Prostate gland (tissue), 2 donors: ENCODE measurements at regions not wholly inside any gene's neighbourhood (a gene's known extent, or its start where the extent isn't known, plus 50 kb on each side); places are given as distances from the start of the nearest gene placed in this dataset.

Experiments
- CTCF ChIP-seq, 4 experiments: fragments of 200-600 bp in 2 of 4; fragments of 450-650 bp in 2 of 4; sonication (generic) in 2 of 4; IDR thresholded peaks; 1 replicate in 3 of 4; 2 replicates in 1 of 4; pipeline ENCODE4 v1.5.1; 2016 to 2019; ENCODE audit warnings: antibody characterized with exemption in 4 of 4, mild to moderate bottlenecking in 2 of 4, moderate library complexity in 2 of 4
- POLR2A ChIP-seq: fragments of 450-650 bp; IDR thresholded peaks from one replicate; pipeline ENCODE4 v1.6.1; 2016; ENCODE audit warnings: antibody characterized with exemption, mild to moderate bottlenecking

DNA sequence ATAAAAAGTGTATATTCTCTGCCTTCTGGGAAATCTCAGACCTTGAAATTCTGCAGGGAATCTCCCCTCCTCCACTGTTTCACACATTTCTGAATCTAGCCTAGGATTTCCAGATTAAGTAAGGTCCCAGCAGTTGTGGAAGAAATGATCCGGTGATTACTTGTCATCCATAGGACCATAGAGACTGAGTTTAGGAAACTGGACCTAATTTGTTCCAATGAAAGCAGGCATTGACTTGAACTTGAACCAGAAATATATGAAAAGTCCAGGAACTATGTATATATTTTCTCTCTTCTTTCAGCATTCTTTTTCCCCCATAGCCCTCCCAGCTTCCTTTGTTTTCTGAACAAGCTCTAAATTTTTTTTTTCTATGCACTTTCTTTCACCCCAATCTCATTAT lies 149.5 kb upstream of the SPAG17 start:
- no peak for TF ChIP-seq CTCF (IDR thresholded peaks at IDR 0.05)
- TF ChIP-seq POLR2A, result no peak
